Skin epidermis (tissue), 12 donors: ENCODE measurements at regions not wholly inside any gene's neighbourhood (a gene's known extent, or its start where the extent isn't known, plus 50 kb on each side); places are given as distances from the start of the nearest gene placed in this dataset.
"Not testable (repeated sequence)": the region's sequence is repeated elsewhere in the genome, so short reads cannot be mapped to it uniquely, and the experiment has no call there.

Source experiments
- H3K27ac ChIP-seq, 21 experiments: fragments of 200-600 bp; sonication (generic) in 11 of 21; one replicate each; pipeline ENCODE4 v1.5.0; 2020; ENCODE audit warnings: mild to moderate bottlenecking in 3 of 21, inconsistent platforms in 2 of 21, moderate library complexity in 2 of 21
- H3K4me3 ChIP-seq, 7 experiments: fragments of 200-600 bp; sonication (generic) in 2 of 7; one replicate each; pipeline ENCODE4 v1.5.0; 2020; ENCODE audit warnings: inconsistent platforms in 2 of 7, mild to moderate bottlenecking in 2 of 7, moderate library complexity in 1 of 7

GRCh38 chr3:166296179-166296783 is 459.1 kb upstream of the BCHE start:
- Histone ChIP-seq H3K27ac (no peak overlapping the region), H3K4me3 (no peak overlapping the region)

GRCh38 chr3:166291186-166291955 is 454.1 kb upstream of the BCHE start:
- H3K27ac ChIP-seq, result no peak overlapping the region
- H3K4me3 ChIP-seq, result no peak overlapping the region

- no peak overlapping the region for H3K4me3 ChIP-seq
- no peak overlapping the region for H3K27ac ChIP-seq
These were observed 447.8 kb upstream of the BCHE start for GRCh38 chr3:166285001-166285400.

GRCh38 chr3:166283840-166284239 is 446.6 kb upstream of the BCHE start:
- peak overlapping the region in 2 of 7 experiments; percentile 3 to 10 for H3K4me3 ChIP-seq
- peak overlapping the region in 1 of 21 experiments; percentile 26 for H3K27ac ChIP-seq

- H3K4me3 ChIP-seq, result no peak overlapping the region
- H3K27ac ChIP-seq, result no peak overlapping the region
These were observed 445.7 kb upstream of the BCHE start for GRCh38 chr3:166282931-166283330.

- Histone ChIP-seq H3K27ac (no peak overlapping the region), H3K4me3 (no peak overlapping the region)
These were observed 442.4 kb upstream of the BCHE start for GRCh38 chr3:166279636-166280035.

- Histone ChIP-seq H3K4me3 (no peak overlapping the region), H3K27ac (no peak overlapping the region)
These were observed 437.8 kb upstream of the BCHE start for GRCh38 chr3:166275024-166275390.

GRCh38 chr3:166274351-166275023 is 437.3 kb upstream of the BCHE start:
- no peak overlapping the region for H3K27ac ChIP-seq
- H3K4me3 ChIP-seq, result no peak overlapping the region

- no peak overlapping the region for H3K4me3 ChIP-seq
- H3K27ac ChIP-seq, result no peak overlapping the region
These were observed 433.2 kb upstream of the BCHE start for GRCh38 chr3:166270429-166270828.

GRCh38 chr3:166265153-166265552 is 427.9 kb upstream of the BCHE start:
- no peak overlapping the region for H3K27ac ChIP-seq
- no peak overlapping the region for H3K4me3 ChIP-seq

- Histone ChIP-seq H3K27ac (no peak overlapping the region), H3K4me3 (no peak overlapping the region)
These were observed 426.2 kb upstream of the BCHE start for GRCh38 chr3:166263460-166263859.

GRCh38 chr3:166258293-166258850 is 421.1 kb upstream of the BCHE start:
- not testable (repeated sequence) for H3K4me3 ChIP-seq

GRCh38 chr3:166257715-166258114 is 420.5 kb upstream of the BCHE start:
- Histone ChIP-seq H3K27ac (no peak overlapping the region), H3K4me3 (no peak overlapping the region)

More at GRCh38 chr3:166258293-166258850, 421.1 kb upstream of the BCHE start:
- not testable (repeated sequence) for H3K27ac ChIP-seq

GRCh38 chr3:166248784-166249183 is 411.6 kb upstream of the BCHE start:
- no peak overlapping the region for H3K4me3 ChIP-seq
- H3K27ac ChIP-seq, result no peak overlapping the region

GRCh38 chr3:166243511-166243910 is 406.3 kb upstream of the BCHE start:
- no peak overlapping the region for H3K4me3 ChIP-seq
- H3K27ac ChIP-seq, result no peak overlapping the region

GRCh38 chr3:166223120-166223519 is 385.9 kb upstream of the BCHE start:
- H3K27ac ChIP-seq, result no peak overlapping the region
- H3K4me3 ChIP-seq, result no peak overlapping the region

- H3K27ac ChIP-seq, result no peak overlapping the region
- H3K4me3 ChIP-seq, result no peak overlapping the region
These were observed 374.2 kb upstream of the BCHE start for GRCh38 chr3:166211451-166211850.

- H3K27ac ChIP-seq, result no peak overlapping the region
- H3K4me3 ChIP-seq, result no peak overlapping the region
These were observed 372.5 kb upstream of the BCHE start for GRCh38 chr3:166209701-166210100.

- H3K4me3 ChIP-seq, result no peak overlapping the region
These were observed 367.9 kb upstream of the BCHE start for GRCh38 chr3:166205158-166205557.

GRCh38 chr3:166201476-166201875 is 364.3 kb upstream of the BCHE start:
- Histone ChIP-seq H3K4me3 (no peak overlapping the region), H3K27ac (no peak overlapping the region)

More at GRCh38 chr3:166205158-166205557, 367.9 kb upstream of the BCHE start:
- H3K27ac ChIP-seq, result no peak overlapping the region

- no peak overlapping the region for H3K27ac ChIP-seq
- H3K4me3 ChIP-seq, result no peak overlapping the region
These were observed 362.3 kb upstream of the BCHE start for GRCh38 chr3:166199491-166199890.
